ENCODE measurements at regions not wholly inside any gene's neighbourhood (a gene's known extent, or its start where the extent isn't known, plus 50 kb on each side); places are given as distances from the start of the nearest gene placed in this dataset.

DNA sequence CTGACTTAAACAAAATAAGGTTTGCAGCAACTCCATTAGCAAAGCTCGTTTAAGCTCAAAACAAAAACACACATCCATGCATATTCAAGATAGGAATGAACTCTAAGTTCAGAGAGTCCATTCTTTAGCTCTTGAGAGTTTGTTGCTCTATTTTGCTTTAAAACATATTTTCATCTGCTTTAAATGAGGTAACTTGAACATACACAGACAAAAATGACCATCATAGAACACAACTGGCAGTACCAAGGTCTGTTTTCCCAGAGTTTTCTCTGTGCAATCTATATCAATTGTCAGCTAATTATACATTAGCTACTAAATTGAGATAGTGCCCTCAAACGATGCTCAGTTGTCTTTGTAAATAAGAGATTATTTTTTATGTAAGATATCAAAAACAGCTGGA is 423.2 kb upstream of the ANO3 start:
- TF ChIP-seq, protein P1, sequence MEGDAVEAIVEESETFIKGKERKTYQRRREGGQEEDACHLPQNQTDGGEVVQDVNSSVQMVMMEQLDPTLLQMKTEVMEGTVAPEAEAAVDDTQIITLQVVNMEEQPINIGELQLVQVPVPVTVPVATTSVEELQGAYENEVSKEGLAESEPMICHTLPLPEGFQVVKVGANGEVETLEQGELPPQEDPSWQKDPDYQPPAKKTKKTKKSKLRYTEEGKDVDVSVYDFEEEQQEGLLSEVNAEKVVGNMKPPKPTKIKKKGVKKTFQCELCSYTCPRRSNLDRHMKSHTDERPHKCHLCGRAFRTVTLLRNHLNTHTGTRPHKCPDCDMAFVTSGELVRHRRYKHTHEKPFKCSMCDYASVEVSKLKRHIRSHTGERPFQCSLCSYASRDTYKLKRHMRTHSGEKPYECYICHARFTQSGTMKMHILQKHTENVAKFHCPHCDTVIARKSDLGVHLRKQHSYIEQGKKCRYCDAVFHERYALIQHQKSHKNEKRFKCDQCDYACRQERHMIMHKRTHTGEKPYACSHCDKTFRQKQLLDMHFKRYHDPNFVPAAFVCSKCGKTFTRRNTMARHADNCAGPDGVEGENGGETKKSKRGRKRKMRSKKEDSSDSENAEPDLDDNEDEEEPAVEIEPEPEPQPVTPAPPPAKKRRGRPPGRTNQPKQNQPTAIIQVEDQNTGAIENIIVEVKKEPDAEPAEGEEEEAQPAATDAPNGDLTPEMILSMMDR (IDR thresholded peaks at IDR 0.05; ENCODE audit: insufficient read depth, low read length), result no peak
- no peak for TF ChIP-seq GABPA (IDR thresholded peaks at IDR 0.05; ENCODE audit: low read depth)
